ENCODE measurements at regions not wholly inside any gene's neighbourhood (a gene's known extent, or its start where the extent isn't known, plus 50 kb on each side); places are given as distances from the start of the nearest gene placed in this dataset.

DNA sequence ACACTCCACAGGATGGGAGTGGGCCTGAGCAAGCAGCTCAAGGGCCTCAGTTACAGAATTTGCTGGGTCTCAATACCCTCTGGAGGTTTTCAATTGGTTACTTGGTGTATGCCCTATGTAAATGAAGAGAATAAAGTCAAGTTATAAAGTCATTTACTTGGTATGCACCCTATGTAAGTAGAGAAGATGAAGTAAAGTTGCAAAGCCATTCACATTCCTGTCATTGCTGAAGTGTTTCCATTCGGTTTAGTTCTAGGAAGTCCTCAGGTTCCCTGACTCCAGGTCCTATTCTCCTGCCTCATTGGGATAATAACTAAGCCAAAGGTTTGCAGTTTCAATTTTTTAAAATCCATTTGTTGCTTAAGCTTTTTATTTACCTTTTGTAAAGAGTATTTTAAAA lies 272.6 kb upstream of the NPSR1 start:
- no peak overlapping the region for H3K27ac Mint-ChIP-seq
- DNase-seq (ENCODE audit: low spot score in 2 of 2, unreplicated experiment in 2 of 2): no peak
- H3K4me3 Mint-ChIP-seq: no peak overlapping the region
- no peaks in the 10 kb centered on the region for H3K27me3 Mint-ChIP-seq (ENCODE audit: low read depth)
- H3K36me3 Mint-ChIP-seq: peaks cover 2% of the 10 kb centered on the region
- TF ChIP-seq, protein P1, sequence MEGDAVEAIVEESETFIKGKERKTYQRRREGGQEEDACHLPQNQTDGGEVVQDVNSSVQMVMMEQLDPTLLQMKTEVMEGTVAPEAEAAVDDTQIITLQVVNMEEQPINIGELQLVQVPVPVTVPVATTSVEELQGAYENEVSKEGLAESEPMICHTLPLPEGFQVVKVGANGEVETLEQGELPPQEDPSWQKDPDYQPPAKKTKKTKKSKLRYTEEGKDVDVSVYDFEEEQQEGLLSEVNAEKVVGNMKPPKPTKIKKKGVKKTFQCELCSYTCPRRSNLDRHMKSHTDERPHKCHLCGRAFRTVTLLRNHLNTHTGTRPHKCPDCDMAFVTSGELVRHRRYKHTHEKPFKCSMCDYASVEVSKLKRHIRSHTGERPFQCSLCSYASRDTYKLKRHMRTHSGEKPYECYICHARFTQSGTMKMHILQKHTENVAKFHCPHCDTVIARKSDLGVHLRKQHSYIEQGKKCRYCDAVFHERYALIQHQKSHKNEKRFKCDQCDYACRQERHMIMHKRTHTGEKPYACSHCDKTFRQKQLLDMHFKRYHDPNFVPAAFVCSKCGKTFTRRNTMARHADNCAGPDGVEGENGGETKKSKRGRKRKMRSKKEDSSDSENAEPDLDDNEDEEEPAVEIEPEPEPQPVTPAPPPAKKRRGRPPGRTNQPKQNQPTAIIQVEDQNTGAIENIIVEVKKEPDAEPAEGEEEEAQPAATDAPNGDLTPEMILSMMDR (IDR thresholded peaks at IDR 0.05; ENCODE audit: unreplicated experiment): no peak
- no peaks in the 10 kb centered on the region for H3K4me1 Mint-ChIP-seq
- peaks cover 26% of the 10 kb centered on the region for H3K9me3 Mint-ChIP-seq

DNA sequence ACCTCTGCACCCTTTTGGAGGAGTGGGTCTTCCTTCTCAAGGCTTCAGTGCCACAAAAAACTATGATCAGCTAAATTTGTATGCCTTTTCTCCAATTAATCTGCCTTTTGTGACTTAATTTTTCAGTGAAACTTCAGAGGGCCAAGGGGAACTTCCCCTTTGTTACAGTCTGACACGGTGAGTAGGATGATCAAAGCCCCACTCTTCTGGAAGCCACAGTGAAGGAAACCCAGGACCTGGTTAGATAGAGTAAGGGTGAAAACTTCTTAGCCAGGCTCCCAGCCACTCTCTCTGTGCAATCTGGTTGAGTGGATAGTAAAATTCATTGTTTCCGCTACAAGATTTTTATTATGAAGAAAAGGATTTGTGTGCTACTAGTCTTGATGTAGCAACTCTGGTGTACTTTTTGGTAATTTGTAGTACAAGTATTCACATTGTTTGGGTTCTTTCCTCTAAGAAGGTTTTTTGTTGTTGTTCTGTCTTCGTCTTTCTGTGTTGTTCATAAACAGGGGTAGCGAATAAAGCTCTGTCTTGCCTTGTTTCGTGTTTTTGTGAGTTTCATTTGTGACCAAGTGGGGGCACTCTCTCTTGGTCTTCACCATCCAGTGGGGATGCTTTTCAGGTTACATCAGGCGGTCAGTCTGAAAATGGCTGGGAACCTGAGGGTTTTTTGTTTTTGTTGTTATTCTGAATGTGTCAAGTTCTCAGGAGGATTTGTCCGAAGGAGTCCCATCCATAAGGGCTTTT lies 268.5 kb upstream of the NPSR1 start:
- TF ChIP-seq, protein P1 (IDR thresholded peaks at IDR 0.05; ENCODE audit: unreplicated experiment): no peak
- Mint-ChIP-seq H3K27ac (no peak overlapping the region), H3K36me3 (no peaks in the 10 kb centered on the region), H3K27me3 (ENCODE audit: low read depth) (no peaks in the 10 kb centered on the region), H3K4me3 (no peak overlapping the region), H3K4me1 (no peaks in the 10 kb centered on the region), H3K9me3 (no peaks in the 10 kb centered on the region)
- DNase-seq (ENCODE audit: low spot score in 2 of 2, unreplicated experiment in 2 of 2): no peak

DNA sequence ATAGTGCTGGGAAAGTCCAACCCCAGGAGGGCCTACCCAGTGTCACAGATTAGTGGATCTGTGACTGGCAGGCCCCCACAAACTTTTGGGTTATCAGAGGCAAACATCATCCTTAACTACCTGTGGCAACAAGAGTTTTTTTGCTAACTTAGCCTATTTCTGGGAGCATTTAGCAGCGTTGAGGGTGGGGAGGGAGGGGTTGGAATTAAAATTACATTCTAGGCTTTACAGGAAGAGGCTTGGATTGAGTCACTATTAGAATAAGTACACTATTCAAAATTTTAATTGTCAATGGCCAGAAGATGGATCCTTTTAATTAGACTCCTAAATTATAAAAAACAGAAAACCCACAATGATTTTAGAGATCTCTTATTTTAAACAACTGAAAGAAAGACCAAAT lies 267.9 kb upstream of the NPSR1 start:
- H3K27ac Mint-ChIP-seq: no peak overlapping the region
- no peaks in the 10 kb centered on the region for H3K36me3 Mint-ChIP-seq
- no peak for DNase-seq (ENCODE audit: low spot score in 2 of 2, unreplicated experiment in 2 of 2)
- H3K9me3 Mint-ChIP-seq: no peaks in the 10 kb centered on the region
- no peak overlapping the region for H3K4me3 Mint-ChIP-seq
- no peaks in the 10 kb centered on the region for H3K4me1 Mint-ChIP-seq
- TF ChIP-seq, protein P1 (IDR thresholded peaks at IDR 0.05; ENCODE audit: unreplicated experiment): no peak
- no peaks in the 10 kb centered on the region for H3K27me3 Mint-ChIP-seq (ENCODE audit: low read depth)

DNA sequence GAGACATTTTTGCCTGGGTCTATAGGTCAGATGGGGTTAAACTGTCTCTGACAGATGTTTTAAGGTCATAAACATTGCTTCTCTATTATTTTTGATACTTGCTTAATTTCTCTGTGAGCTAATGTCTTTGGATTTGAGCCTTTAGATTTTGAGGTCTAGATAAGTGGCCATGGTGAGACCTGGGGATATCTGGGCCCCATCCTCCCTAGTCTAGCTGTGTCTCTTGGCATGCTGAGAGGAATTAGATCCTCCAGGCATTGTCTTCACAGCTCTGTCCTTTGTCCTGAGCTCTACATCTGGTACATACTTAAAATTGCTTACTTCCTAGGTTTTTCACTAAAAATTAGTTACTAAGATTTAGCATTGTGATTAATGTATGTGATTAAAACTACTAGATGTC lies 265.0 kb upstream of the NPSR1 start:
- no peaks in the 10 kb centered on the region for H3K4me1 Mint-ChIP-seq
- H3K27me3 Mint-ChIP-seq (ENCODE audit: low read depth): no peaks in the 10 kb centered on the region
- no peaks in the 10 kb centered on the region for H3K36me3 Mint-ChIP-seq
- H3K9me3 Mint-ChIP-seq: no peaks in the 10 kb centered on the region
- no peak for DNase-seq (ENCODE audit: low spot score in 2 of 2, unreplicated experiment in 2 of 2)
- no peak overlapping the region for H3K4me3 Mint-ChIP-seq
- H3K27ac Mint-ChIP-seq: no peak overlapping the region
- TF ChIP-seq, protein P1 (IDR thresholded peaks at IDR 0.05; ENCODE audit: unreplicated experiment): no peak

DNA sequence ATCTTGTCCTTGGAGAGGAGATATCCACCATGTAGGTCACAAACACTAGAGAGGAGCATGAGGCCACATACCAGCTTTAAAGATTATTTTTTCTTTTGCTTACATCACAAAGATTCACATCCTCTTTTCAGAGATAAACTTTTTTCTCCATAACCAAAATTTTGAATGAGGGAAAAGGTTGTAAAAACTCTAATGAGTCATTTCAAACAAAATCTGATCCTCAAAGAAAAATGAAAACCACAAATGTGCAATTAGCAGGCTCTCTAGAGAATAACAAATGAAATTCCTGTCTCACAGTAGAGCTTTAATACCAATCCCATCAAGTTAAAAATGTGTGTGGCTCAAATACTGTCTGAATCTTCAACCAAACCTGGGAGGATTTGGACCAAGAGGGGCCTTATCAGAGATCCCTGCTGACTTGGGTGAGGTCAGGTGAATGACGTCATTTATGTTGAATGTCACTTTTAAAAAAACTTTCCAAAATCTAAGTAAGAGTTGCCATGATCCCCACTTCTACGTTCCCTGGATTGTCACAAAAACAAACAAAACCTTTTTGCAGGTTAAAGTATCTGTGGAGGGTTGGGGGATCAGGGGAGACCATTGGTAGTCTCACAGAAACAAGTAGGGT lies 261.5 kb upstream of the NPSR1 start:
- TF ChIP-seq, protein P1 (IDR thresholded peaks at IDR 0.05; ENCODE audit: unreplicated experiment): no peak
- Mint-ChIP-seq H3K4me3 (no peak overlapping the region), H3K4me1 (no peaks in the 10 kb centered on the region), H3K27me3 (ENCODE audit: low read depth) (no peaks in the 10 kb centered on the region), H3K9me3 (peaks cover 6% of the 10 kb centered on the region), H3K36me3 (no peaks in the 10 kb centered on the region), H3K27ac (no peak overlapping the region)
- DNase-seq (ENCODE audit: low spot score in 2 of 2, unreplicated experiment in 2 of 2): no peak

Measured in mesothelial cell of epicardium (in vitro differentiated cells).